ENCODE measurements at regions not wholly inside any gene's neighbourhood (a gene's known extent, or its start where the extent isn't known, plus 50 kb on each side); places are given as distances from the start of the nearest gene placed in this dataset.

GRCh38 chr12:126055521-126055920 lies 990.3 kb downstream of the AACS start:
- no peak for TF ChIP-seq CTCF (IDR thresholded peaks at IDR 0.05)
- no peak for TF ChIP-seq EZH2 (IDR thresholded peaks at IDR 0.05; ENCODE audit: borderline replicate concordance, insufficient read depth, low read depth, low read length, poor library complexity, severe bottlenecking)

Measured in B cell (primary cell).